HL-60 (cell line): ENCODE measurements at regions not wholly inside any gene's neighbourhood (a gene's known extent, or its start where the extent isn't known, plus 50 kb on each side); places are given as distances from the start of the nearest gene placed in this dataset.

ENCODE experiments used
- DNase-seq, 2 experiments: peaks; one replicate each; pipeline ENCODE4 v3.0.0-alpha.2; 2010 to 2020; ENCODE audit warnings: low read depth in 1 of 2, low spot score in 1 of 2
- H3K27ac ChIP-seq: fragments of 250-450 bp; sonication (Bioruptor Pico); replicated peaks from 2 replicates; pipeline ENCODE4 v1.5.1; 2020; ENCODE audit warnings: mild to moderate bottlenecking, moderate library complexity
- H3K27me3 ChIP-seq: fragments of 250-450 bp; sonication (Bioruptor Pico); 2 replicates; pipeline ENCODE4 v1.5.1; 2021; ENCODE audit warnings: mild to moderate bottlenecking, moderate library complexity; ENCODE audit not compliant: insufficient read depth, poor library complexity, severe bottlenecking
- H3K4me3 ChIP-seq: replicated peaks from 2 replicates; pipeline ENCODE4 v1.5.1; 2011; ENCODE audit warnings: mild to moderate bottlenecking, control low read depth, low read length; ENCODE audit not compliant: insufficient read depth
- CTCF ChIP-seq: IDR thresholded peaks from one replicate; pipeline ENCODE4 v1.5.1; 2011; ENCODE audit warnings: low read length, control low read depth, inconsistent platforms; ENCODE audit not compliant: insufficient read depth
- GABPA ChIP-seq: IDR thresholded peaks from 2 replicates; pipeline ENCODE4 v1.6.1; 2012; ENCODE audit warnings: low read depth
- POLR2AphosphoS5 ChIP-seq: IDR thresholded peaks from 2 replicates; pipeline ENCODE4 v1.6.1; 2012; ENCODE audit warnings: low read depth
- REST ChIP-seq: IDR thresholded peaks from 2 replicates; pipeline ENCODE4 v1.6.1; 2012; ENCODE audit warnings: low read depth; ENCODE audit not compliant: insufficient replicate concordance
- SPI1 ChIP-seq: IDR thresholded peaks from 2 replicates; pipeline ENCODE4 v1.6.1; 2012; ENCODE audit warnings: low read depth, mild to moderate bottlenecking, borderline replicate concordance

GRCh38 chr14:62378057-62378456 is 615.8 kb downstream of the SNAPC1 start:
- no peak for DNase-seq
- Histone ChIP-seq H3K4me3 (no peak overlapping the region), H3K27me3 (no peaks in the 10 kb centered on the region), H3K27ac (no peak overlapping the region)
- TF ChIP-seq SPI1: no peak
- TF ChIP-seq CTCF: no peak
- no peak for TF ChIP-seq POLR2AphosphoS5
- TF ChIP-seq GABPA: no peak

- TF ChIP-seq POLR2AphosphoS5: no peak
- TF ChIP-seq REST: no peak
- Histone ChIP-seq H3K4me3 (no peak overlapping the region), H3K27ac (no peak overlapping the region), H3K27me3 (no peaks in the 10 kb centered on the region)
- DNase-seq: no peak
Measured at GRCh38 chr14:62381311-62382070, 619.3 kb downstream of the SNAPC1 start.

GRCh38 chr14:62409169-62409568 is 636.1 kb downstream of the KCNH5 start:
- H3K27me3 ChIP-seq: no peaks in the 10 kb centered on the region
- DNase-seq: no peak
- TF ChIP-seq REST (no peak), CTCF (no peak), GABPA (no peak), SPI1 (no peak), POLR2AphosphoS5 (no peak)
- no peak overlapping the region for H3K4me3 ChIP-seq
- H3K27ac ChIP-seq: no peak overlapping the region

- Histone ChIP-seq H3K27me3 (no peaks in the 10 kb centered on the region), H3K27ac (no peak overlapping the region), H3K4me3 (no peak overlapping the region)
- DNase-seq: no peak
- TF ChIP-seq CTCF: no peak
- no peak for TF ChIP-seq REST
- no peak for TF ChIP-seq SPI1
- TF ChIP-seq GABPA: no peak
Measured at GRCh38 chr14:62409626-62410300, 635.5 kb downstream of the KCNH5 start.
